SU-DHL-6 (cell line): ENCODE measurements at regions not wholly inside any gene's neighbourhood (a gene's known extent, or its start where the extent isn't known, plus 50 kb on each side); places are given as distances from the start of the nearest gene placed in this dataset.

ENCODE experiments used
- EZH2phosphoT487 ChIP-seq: fragments of 200-600 bp; sonication (generic), shearing (Covaris generic); conservative IDR thresholded peaks from 2 replicates; pipeline ENCODE4 v1.6.1; 2018; ENCODE audit warnings: mild to moderate bottlenecking, antibody characterized with exemption, low read length, moderate library complexity, mixed read lengths
- TF ChIP-seq, protein P1 (sequence below): fragments of 200-600 bp; sonication (generic); IDR thresholded peaks from one replicate; pipeline ENCODE4 v1.5.1; 2017; ENCODE audit warnings: antibody characterized with exemption, mild to moderate bottlenecking, low read length, moderate library complexity; ENCODE audit not compliant: insufficient read depth, poor library complexity, severe bottlenecking

DNA sequence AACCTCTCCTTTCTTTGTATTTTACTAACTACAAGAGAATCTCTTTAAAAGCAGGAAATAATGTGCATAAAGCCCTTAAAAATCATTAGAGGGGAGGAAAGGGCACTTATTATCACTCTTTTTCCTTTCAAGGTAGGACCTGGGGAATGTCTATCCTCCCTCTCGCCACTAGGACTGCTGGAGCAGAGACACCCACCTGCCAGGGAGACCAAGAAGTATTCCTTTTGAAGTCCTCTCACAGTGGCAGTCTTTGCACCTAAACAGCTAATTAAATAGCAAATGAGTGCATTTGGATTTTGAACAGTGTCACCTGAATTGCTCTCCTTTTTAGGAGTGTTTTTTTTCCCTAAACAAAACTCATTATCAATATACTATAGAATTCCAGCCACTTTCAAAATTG lies 874.1 kb downstream of the ZPLD1 start:
- TF ChIP-seq, protein P1, sequence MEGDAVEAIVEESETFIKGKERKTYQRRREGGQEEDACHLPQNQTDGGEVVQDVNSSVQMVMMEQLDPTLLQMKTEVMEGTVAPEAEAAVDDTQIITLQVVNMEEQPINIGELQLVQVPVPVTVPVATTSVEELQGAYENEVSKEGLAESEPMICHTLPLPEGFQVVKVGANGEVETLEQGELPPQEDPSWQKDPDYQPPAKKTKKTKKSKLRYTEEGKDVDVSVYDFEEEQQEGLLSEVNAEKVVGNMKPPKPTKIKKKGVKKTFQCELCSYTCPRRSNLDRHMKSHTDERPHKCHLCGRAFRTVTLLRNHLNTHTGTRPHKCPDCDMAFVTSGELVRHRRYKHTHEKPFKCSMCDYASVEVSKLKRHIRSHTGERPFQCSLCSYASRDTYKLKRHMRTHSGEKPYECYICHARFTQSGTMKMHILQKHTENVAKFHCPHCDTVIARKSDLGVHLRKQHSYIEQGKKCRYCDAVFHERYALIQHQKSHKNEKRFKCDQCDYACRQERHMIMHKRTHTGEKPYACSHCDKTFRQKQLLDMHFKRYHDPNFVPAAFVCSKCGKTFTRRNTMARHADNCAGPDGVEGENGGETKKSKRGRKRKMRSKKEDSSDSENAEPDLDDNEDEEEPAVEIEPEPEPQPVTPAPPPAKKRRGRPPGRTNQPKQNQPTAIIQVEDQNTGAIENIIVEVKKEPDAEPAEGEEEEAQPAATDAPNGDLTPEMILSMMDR = no peak
- no peak for TF ChIP-seq EZH2phosphoT487
